Type B pancreatic cell (in vitro differentiated cells): ENCODE measurements at regions not wholly inside any gene's neighbourhood (a gene's known extent, or its start where the extent isn't known, plus 50 kb on each side); places are given as distances from the start of the nearest gene placed in this dataset.

ENCODE experiments used
- DNase-seq: peaks from one replicate; pipeline ENCODE4 v3.0.0; 2021; ENCODE audit warnings: mixed read lengths; ENCODE audit not compliant: unreplicated experiment; ENCODE audit errors: extremely low spot score
- H3K27ac Mint-ChIP-seq: 2 replicates; pipeline ENCODE4 v1.8.0; 2021; ENCODE audit warnings: mild to moderate bottlenecking, mixed read lengths
- H3K27me3 Mint-ChIP-seq: 2 replicates; pipeline ENCODE4 v1.8.0; 2021; ENCODE audit warnings: mixed read lengths
- H3K36me3 Mint-ChIP-seq: 2 replicates; pipeline ENCODE4 v1.8.0; 2021; ENCODE audit warnings: mixed read lengths
- H3K4me1 Mint-ChIP-seq: one replicate; pipeline ENCODE4 v1.8.0; 2021; ENCODE audit warnings: mixed read lengths; ENCODE audit not compliant: unreplicated experiment
- H3K4me3 Mint-ChIP-seq: 2 replicates; pipeline ENCODE4 v1.8.0; 2021; ENCODE audit warnings: mild to moderate bottlenecking, mixed read lengths
- H3K9me3 Mint-ChIP-seq: 2 replicates; pipeline ENCODE4 v1.8.0; 2021; ENCODE audit warnings: mixed read lengths
- CTCF ChIP-seq: fragments of 200-600 bp; sonication (generic); conservative IDR thresholded peaks from 2 replicates; pipeline ENCODE4 v1.5.0; 2021; ENCODE audit warnings: antibody characterized with exemption, mild to moderate bottlenecking

GRCh38 chr2:163953390-163953907, 217.6 kb upstream of the FIGN start:
- DNase-seq: no peak
- Mint-ChIP-seq H3K4me3 (no peak overlapping the region), H3K27ac (peak overlapping the region; percentile 88), H3K36me3 (peaks cover 3% of the 10 kb centered on the region), H3K4me1 (no peaks in the 10 kb centered on the region), H3K9me3 (no peaks in the 10 kb centered on the region), H3K27me3 (no peaks in the 10 kb centered on the region)
- no peak for TF ChIP-seq CTCF

- Mint-ChIP-seq H3K36me3 (peaks cover 3% of the 10 kb centered on the region), H3K9me3 (no peaks in the 10 kb centered on the region), H3K27me3 (no peaks in the 10 kb centered on the region)
Measured at GRCh38 chr2:163951312-163951711, 215.5 kb upstream of the FIGN start.

DNA sequence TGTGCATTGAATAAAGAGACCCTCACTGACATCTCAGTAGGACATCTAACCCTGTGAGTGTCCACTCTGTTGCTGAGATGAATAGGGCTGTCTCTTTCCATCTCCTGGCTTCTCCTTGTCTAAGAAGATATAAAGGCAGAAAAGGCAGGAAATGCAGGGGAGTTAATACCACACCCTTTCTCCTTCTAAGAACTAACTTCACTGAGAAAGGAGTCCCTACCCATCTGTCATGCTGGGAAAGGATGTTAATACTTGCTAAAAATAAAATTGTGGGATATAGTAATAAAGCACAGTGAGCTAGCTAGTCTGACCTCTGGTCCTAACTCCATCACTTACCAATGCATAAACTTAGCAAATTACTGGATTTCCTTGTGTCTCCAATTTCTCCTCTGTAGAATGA, 213.9 kb upstream of the FIGN start:
- Mint-ChIP-seq H3K27me3 (no peaks in the 10 kb centered on the region), H3K9me3 (no peaks in the 10 kb centered on the region), H3K36me3 (peaks cover 3% of the 10 kb centered on the region), H3K4me1 (no peaks in the 10 kb centered on the region), H3K27ac (no peak overlapping the region), H3K4me3 (no peak overlapping the region)
- no peak for TF ChIP-seq CTCF
- DNase-seq: no peak

More at GRCh38 chr2:163951312-163951711, 215.5 kb upstream of the FIGN start:
- peak overlapping the region; percentile 20 for H3K27ac Mint-ChIP-seq
- H3K4me3 Mint-ChIP-seq: no peak overlapping the region
- TF ChIP-seq CTCF: no peak
- H3K4me1 Mint-ChIP-seq: no peaks in the 10 kb centered on the region
- DNase-seq: no peak

- no peak for DNase-seq
- no peak for TF ChIP-seq CTCF
Measured at GRCh38 chr2:163944347-163944737, 208.5 kb upstream of the FIGN start.

DNA sequence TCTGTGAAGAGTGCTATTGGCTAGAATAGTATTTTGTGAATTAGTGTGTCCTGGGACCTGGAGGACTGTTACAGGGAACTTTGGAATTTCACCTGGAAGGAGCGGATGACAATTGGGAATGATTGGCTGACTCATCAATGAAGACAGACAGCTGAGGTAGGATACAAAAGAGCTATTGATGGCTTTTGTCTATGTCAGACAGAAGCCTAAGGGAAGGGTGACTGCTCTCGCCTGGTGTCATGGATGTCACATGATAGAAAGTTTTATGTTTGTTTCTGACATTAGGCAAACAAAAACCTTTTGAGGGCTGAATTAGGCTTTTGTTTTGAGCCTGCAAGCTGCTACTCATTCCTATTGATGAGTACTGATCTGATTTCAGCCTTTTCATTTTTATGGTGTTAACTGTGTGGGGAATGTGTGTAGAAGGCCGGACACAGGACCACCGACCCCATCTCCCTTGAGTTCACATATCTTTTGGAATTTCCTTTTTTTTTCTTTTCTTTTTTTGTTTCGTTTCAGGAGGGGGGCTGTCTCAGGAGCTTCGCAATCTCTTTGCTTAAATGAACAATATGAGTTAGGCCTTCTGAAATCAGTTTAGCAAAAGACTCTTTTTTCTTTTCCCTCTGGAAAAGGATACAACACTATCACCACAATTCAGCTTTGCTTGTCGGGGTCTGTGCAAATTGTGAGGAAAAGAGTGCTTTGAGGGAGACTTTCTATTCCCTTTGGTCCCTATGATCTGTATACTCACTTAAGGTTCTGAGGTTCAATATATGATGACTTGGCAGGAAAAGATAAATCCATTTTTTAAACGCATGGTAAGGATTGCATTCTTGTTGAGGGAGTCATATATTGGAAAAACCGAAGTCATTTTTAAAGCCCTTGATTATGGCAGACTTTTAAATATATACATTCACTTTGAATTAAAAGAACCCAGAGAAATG, 207.9 kb upstream of the FIGN start:
- Mint-ChIP-seq H3K4me1 (no peaks in the 10 kb centered on the region), H3K27me3 (no peaks in the 10 kb centered on the region), H3K36me3 (no peaks in the 10 kb centered on the region), H3K4me3 (peak overlapping the region; percentile 6), H3K27ac (no peak overlapping the region), H3K9me3 (no peaks in the 10 kb centered on the region)
- TF ChIP-seq CTCF: no peak
- no peak for DNase-seq

More at GRCh38 chr2:163944347-163944737, 208.5 kb upstream of the FIGN start:
- H3K27me3 Mint-ChIP-seq: no peaks in the 10 kb centered on the region
- H3K36me3 Mint-ChIP-seq: no peaks in the 10 kb centered on the region
- H3K9me3 Mint-ChIP-seq: no peaks in the 10 kb centered on the region
- H3K27ac Mint-ChIP-seq: no peak overlapping the region
- H3K4me3 Mint-ChIP-seq: no peak overlapping the region
- no peaks in the 10 kb centered on the region for H3K4me1 Mint-ChIP-seq
